ENCODE measurements at regions not wholly inside any gene's neighbourhood (a gene's known extent, or its start where the extent isn't known, plus 50 kb on each side); places are given as distances from the start of the nearest gene placed in this dataset.

- intact Hi-C loops (cut with micrococcal nuclease), result no loop called here
- Histone ChIP-seq H3K9ac (ENCODE audit: insufficient read depth, low read length, poor library complexity, severe bottlenecking) (no peak overlapping the region), H3K27me3 (ENCODE audit: control insufficient read depth in 2 of 2, insufficient read depth in 2 of 2, low read length in 2 of 2) (no peaks in the 10 kb centered on the region), H3K4me3 (replicated peaks in 1 of 3; ENCODE audit: low read depth in 2 of 3, low read length in 3 of 3) (no peak overlapping the region), H3K9me3 (replicated peaks in 1 of 2; ENCODE audit: control insufficient read depth in 1 of 2, insufficient read depth in 1 of 2, low read length in 2 of 2) (peaks cover 4% of the 10 kb centered on the region in 2 donors), H3K4me2 (replicated peaks; ENCODE audit: extremely low read depth, low read length, poor library complexity, severe bottlenecking) (no peak overlapping the region), H3K4me1 (ENCODE audit: control insufficient read depth in 1 of 2, insufficient read depth in 2 of 2, low read length in 2 of 2) (no peaks in the 10 kb centered on the region), H4K20me1 (ENCODE audit: insufficient read depth, low read length) (no peaks in the 10 kb centered on the region), H2AFZ (ENCODE audit: insufficient read depth, low read depth, low read length, poor library complexity, severe bottlenecking) (no peak overlapping the region), H3K79me2 (ENCODE audit: insufficient read depth, low read length) (no peaks in the 10 kb centered on the region), H3K36me3 (replicated peaks in 1 of 2; ENCODE audit: control insufficient read depth in 1 of 2, insufficient read depth in 2 of 2, low read length in 2 of 2) (no peaks in the 10 kb centered on the region), H3K27ac (ENCODE audit: low read depth in 1 of 2, low read length in 2 of 2) (no peak overlapping the region)
- Mint-ChIP-seq H3K27me3 (ENCODE audit: low read depth in 3 of 3) (peaks cover 0 to 1% (median 0%) of the 10 kb centered on the region in 3 donors), H3K36me3 (no peaks in the 10 kb centered on the region), H3K4me3 (no peak overlapping the region), H3K27ac (no peak overlapping the region), H3K4me1 (peaks cover 1% of the 10 kb centered on the region), H3K9me3 (peaks cover 2 to 9% (median 7%) of the 10 kb centered on the region in 7 donors)
- TF ChIP-seq CTCF (IDR thresholded peaks at IDR 0.05), result no peak
- DNase-seq, result no peak
Observed at GRCh38 chr11:90717522-90717921, 494.7 kb upstream of the CHORDC1 start.

- H3K9ac ChIP-seq (ENCODE audit: insufficient read depth, low read length, poor library complexity, severe bottlenecking), result no peak overlapping the region
- Mint-ChIP-seq H3K27ac (no peak overlapping the region), H3K9me3 (peaks cover 0 to 3% (median 2%) of the 10 kb centered on the region in 7 donors), H3K4me1 (no peaks in the 10 kb centered on the region), H3K36me3 (no peaks in the 10 kb centered on the region), H3K4me3 (no peak overlapping the region), H3K27me3 (ENCODE audit: low read depth in 3 of 3) (no peaks in the 10 kb centered on the region)
- H3K4me1 ChIP-seq (ENCODE audit: control insufficient read depth in 1 of 2, insufficient read depth in 2 of 2, low read length in 2 of 2), result no peaks in the 10 kb centered on the region
- intact Hi-C loops (cut with micrococcal nuclease), result no loop called here
- H4K20me1 ChIP-seq (ENCODE audit: insufficient read depth, low read length), result no peaks in the 10 kb centered on the region
- no peaks in the 10 kb centered on the region for H3K36me3 ChIP-seq (replicated peaks in 1 of 2; ENCODE audit: control insufficient read depth in 1 of 2, insufficient read depth in 2 of 2, low read length in 2 of 2)
- H3K27ac ChIP-seq (ENCODE audit: low read depth in 1 of 2, low read length in 2 of 2), result no peak overlapping the region
- no peaks in the 10 kb centered on the region for H3K9me3 ChIP-seq (replicated peaks in 1 of 2; ENCODE audit: control insufficient read depth in 1 of 2, insufficient read depth in 1 of 2, low read length in 2 of 2)
- H3K4me3 ChIP-seq (replicated peaks in 1 of 3; ENCODE audit: low read depth in 2 of 3, low read length in 3 of 3), result no peak overlapping the region
- TF ChIP-seq CTCF (IDR thresholded peaks at IDR 0.05), result no peak
- no peak for DNase-seq
- H3K79me2 ChIP-seq (ENCODE audit: insufficient read depth, low read length), result no peaks in the 10 kb centered on the region
- H2AFZ ChIP-seq (ENCODE audit: insufficient read depth, low read depth, low read length, poor library complexity, severe bottlenecking), result no peak overlapping the region
- H3K27me3 ChIP-seq (ENCODE audit: control insufficient read depth in 2 of 2, insufficient read depth in 2 of 2, low read length in 2 of 2), result no peaks in the 10 kb centered on the region
- H3K4me2 ChIP-seq (replicated peaks; ENCODE audit: extremely low read depth, low read length, poor library complexity, severe bottlenecking), result no peak overlapping the region
Observed at GRCh38 chr11:90705661-90706060, 482.8 kb upstream of the CHORDC1 start.

All from CD14-positive monocyte (primary cell).